Adrenal gland (tissue), 5 donors: ENCODE measurements at regions not wholly inside any gene's neighbourhood (a gene's known extent, or its start where the extent isn't known, plus 50 kb on each side); places are given as distances from the start of the nearest gene placed in this dataset.

Experiments
- CTCF ChIP-seq, 6 experiments: fragments of 450-650 bp in 4 of 6; fragments of 200-600 bp in 2 of 6; sonication (generic) in 1 of 6; IDR thresholded peaks; 1 replicate in 5 of 6; 2 replicates in 1 of 6; pipeline versions ENCODE4 v1.5.1 to v1.8.0; 2016 to 2021; ENCODE audit warnings: antibody characterized with exemption in 6 of 6, mild to moderate bottlenecking in 2 of 6, moderate library complexity in 1 of 6
- POLR2A ChIP-seq, 2 donors: fragments of 450-650 bp; IDR thresholded peaks; one replicate each; pipeline ENCODE4 v1.6.1; 2017; ENCODE audit warnings: antibody characterized with exemption in 2 of 2, mild to moderate bottlenecking in 2 of 2, moderate library complexity in 1 of 2
- donor health status: DM: no; HTN: no; CAD: no.

GRCh38 chr4:178066338-178066941 lies 624.2 kb upstream of the AGA start:
- TF ChIP-seq CTCF (IDR thresholded peaks at IDR 0.05) (no peak), POLR2A (IDR thresholded peaks at IDR 0.05) (no peak)
